Raji (cell line): ENCODE measurements at regions not wholly inside any gene's neighbourhood (a gene's known extent, or its start where the extent isn't known, plus 50 kb on each side); places are given as distances from the start of the nearest gene placed in this dataset.

ENCODE experiments used
- POLR2A ChIP-seq: IDR thresholded peaks from 2 replicates; pipeline ENCODE4 v1.6.1; 2011; ENCODE audit warnings: low read depth, low read length, control low read depth; ENCODE audit not compliant: insufficient read depth

- TF ChIP-seq POLR2A = no peak
Observed at GRCh38 chr17:36687736-36688135, 86.4 kb downstream of the MRM1 start.

GRCh38 chr17:36689089-36689667, 87.8 kb downstream of the MRM1 start:
- TF ChIP-seq POLR2A = no peak

GRCh38 chr17:36690190-36690589, 88.8 kb downstream of the MRM1 start:
- TF ChIP-seq POLR2A = no peak

GRCh38 chr17:36691606-36692005, 90.2 kb downstream of the MRM1 start:
- TF ChIP-seq POLR2A = no peak

- no peak for TF ChIP-seq POLR2A
Observed at GRCh38 chr17:36695082-36695481, 93.7 kb downstream of the MRM1 start.

GRCh38 chr17:36696805-36697204, 95.4 kb downstream of the MRM1 start:
- no peak for TF ChIP-seq POLR2A

- no peak for TF ChIP-seq POLR2A
Observed at GRCh38 chr17:36697903-36698530, 96.6 kb downstream of the MRM1 start.

GRCh38 chr17:36701429-36702099, 100.2 kb downstream of the MRM1 start:
- no peak for TF ChIP-seq POLR2A

GRCh38 chr17:36702636-36703035, 101.3 kb downstream of the MRM1 start:
- TF ChIP-seq POLR2A = no peak

- no peak for TF ChIP-seq POLR2A
Observed at GRCh38 chr17:36703860-36704266, 102.5 kb downstream of the MRM1 start.

- no peak for TF ChIP-seq POLR2A
Observed at GRCh38 chr17:36705283-36705795, 104.0 kb downstream of the MRM1 start.

GRCh38 chr17:36705874-36706731, 104.7 kb downstream of the MRM1 start:
- TF ChIP-seq POLR2A = no peak

GRCh38 chr17:36707904-36708303, 106.5 kb downstream of the MRM1 start:
- no peak for TF ChIP-seq POLR2A

- no peak for TF ChIP-seq POLR2A
Observed at GRCh38 chr17:36714789-36715188, 113.4 kb downstream of the MRM1 start.

- no peak for TF ChIP-seq POLR2A
Observed at GRCh38 chr17:36715951-36716350, 114.6 kb downstream of the MRM1 start.

GRCh38 chr17:36717088-36717487, 115.7 kb downstream of the MRM1 start:
- TF ChIP-seq POLR2A = no peak

- no peak for TF ChIP-seq POLR2A
Observed at GRCh38 chr17:36720131-36720530, 118.7 kb downstream of the MRM1 start.
